Fibroblast of the aortic adventitia (primary cell): ENCODE measurements at regions not wholly inside any gene's neighbourhood (a gene's known extent, or its start where the extent isn't known, plus 50 kb on each side); places are given as distances from the start of the nearest gene placed in this dataset.
A peak's percentile ranks its signal among the peaks of the same experiment; 100 is the strongest.

Experiments
- DNase-seq: peaks from one replicate; pipeline ENCODE4 v3.0.0-alpha.2; 2010; ENCODE audit warnings: low read depth
- H3K4me3 ChIP-seq: 2 replicates; pipeline ENCODE4 v1.5.1; 2011; ENCODE audit warnings: low read depth, mild to moderate bottlenecking, control low read depth, low read length, moderate library complexity
- CTCF ChIP-seq: IDR thresholded peaks from 2 replicates; pipeline ENCODE4 v1.5.1; 2011; ENCODE audit warnings: mild to moderate bottlenecking, low read length, control low read depth, inconsistent platforms; ENCODE audit not compliant: insufficient read depth

- peak; percentile 94 for DNase-seq
- H3K4me3 ChIP-seq = no peak overlapping the region
- no peak for TF ChIP-seq CTCF
These were observed 150.9 kb downstream of the COL6A3 start for GRCh38 chr2:237262838-237263771.

- no peak for TF ChIP-seq CTCF
- peak; percentile 91 for DNase-seq
- H3K4me3 ChIP-seq = no peak overlapping the region
These were observed 149.3 kb downstream of the COL6A3 start for GRCh38 chr2:237264480-237265219.

- no peak for TF ChIP-seq CTCF
- peak; percentile 52 for DNase-seq
These were observed 145.8 kb downstream of the COL6A3 start for GRCh38 chr2:237268004-237268708.

GRCh38 chr2:237269138-237269875 is 144.7 kb downstream of the COL6A3 start:
- H3K4me3 ChIP-seq = no peak overlapping the region
- no peak for DNase-seq
- TF ChIP-seq CTCF = no peak

More at GRCh38 chr2:237268004-237268708, 145.8 kb downstream of the COL6A3 start:
- H3K4me3 ChIP-seq = no peak overlapping the region

GRCh38 chr2:237270520-237270919 is 143.4 kb downstream of the COL6A3 start:
- H3K4me3 ChIP-seq = no peak overlapping the region
- peak; percentile 48 for DNase-seq
- no peak for TF ChIP-seq CTCF
